GM18499 (cell line): ENCODE measurements at regions not wholly inside any gene's neighbourhood (a gene's known extent, or its start where the extent isn't known, plus 50 kb on each side); places are given as distances from the start of the nearest gene placed in this dataset.
"Not testable (repeated sequence)": the region's sequence is repeated elsewhere in the genome, so short reads cannot be mapped to it uniquely, and the experiment has no call there.

Source experiments
- ATAC-seq: cut with Tn5 transposase; IDR thresholded peaks from one replicate; pipeline ENCODE4 v1.9.1; 2021; ENCODE audit warnings: moderate number of reproducible peaks; ENCODE audit not compliant: insufficient read depth, unreplicated experiment

DNA sequence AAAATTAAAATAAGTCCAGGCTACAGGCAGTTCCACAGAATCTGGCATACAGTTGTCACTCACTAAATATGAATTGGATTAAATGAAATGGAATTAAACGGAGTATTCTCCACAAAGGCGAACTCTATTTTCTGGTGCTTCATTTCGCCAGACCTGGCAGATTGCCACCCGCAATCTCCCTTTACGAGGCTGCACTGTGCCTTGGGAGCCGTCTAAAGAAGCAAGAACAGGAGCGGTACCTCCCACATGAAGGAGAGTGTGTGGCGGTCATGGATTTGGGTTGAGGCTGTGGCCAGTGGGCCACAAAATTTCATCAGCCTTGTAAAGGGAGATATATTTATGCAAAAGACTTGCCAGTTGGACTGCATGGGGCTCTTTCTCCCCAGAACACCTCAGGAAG, 151.0 kb downstream of the OSR1 start:
- ATAC-seq = no peak

DNA sequence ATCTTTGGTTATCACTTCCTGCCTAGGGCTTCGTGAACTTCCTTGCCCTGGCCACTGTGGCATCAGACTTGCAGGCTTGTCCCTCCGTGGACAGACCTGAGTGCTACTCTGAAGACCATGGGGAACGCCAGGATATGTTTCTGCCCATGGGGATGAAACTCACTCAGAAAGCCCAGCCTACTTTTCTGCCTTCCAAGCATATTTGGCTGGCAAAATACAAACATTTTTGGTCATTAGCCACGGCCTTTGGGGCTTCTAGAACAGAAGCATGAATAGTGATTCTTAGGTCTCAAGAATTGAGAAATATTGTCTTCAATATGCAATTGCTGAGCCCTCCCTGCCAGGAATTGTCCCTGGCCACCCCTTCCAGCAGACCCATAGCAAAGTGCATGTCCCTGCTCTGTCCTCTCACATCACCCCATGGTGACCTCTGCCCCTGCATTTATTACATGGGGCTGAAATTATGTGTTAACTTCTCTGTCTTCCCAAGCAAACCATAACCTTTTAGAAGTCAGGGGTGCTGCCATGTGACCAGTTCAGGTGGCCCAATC, 152.4 kb downstream of the OSR1 start:
- ATAC-seq = no peak

DNA sequence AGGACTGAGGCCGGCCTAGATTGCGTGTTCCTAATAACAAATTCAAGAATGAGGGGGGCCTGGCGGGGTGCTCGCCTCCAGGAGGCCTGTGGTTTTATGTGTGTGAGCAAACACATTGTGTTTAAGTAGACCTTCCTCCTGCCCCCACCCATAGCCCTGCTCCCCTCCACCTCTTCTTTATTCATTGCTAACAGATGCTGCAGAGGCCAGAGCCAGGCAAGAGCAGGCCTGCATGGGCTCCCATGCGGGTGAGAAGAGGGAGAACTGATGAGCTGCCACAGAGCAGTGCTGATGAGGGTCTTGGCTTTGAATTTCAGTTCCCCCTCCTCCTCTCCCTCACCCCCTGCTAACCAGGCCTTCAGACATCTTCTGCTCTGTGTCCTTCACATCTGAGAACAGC, 154.6 kb downstream of the OSR1 start:
- ATAC-seq = no peak

DNA sequence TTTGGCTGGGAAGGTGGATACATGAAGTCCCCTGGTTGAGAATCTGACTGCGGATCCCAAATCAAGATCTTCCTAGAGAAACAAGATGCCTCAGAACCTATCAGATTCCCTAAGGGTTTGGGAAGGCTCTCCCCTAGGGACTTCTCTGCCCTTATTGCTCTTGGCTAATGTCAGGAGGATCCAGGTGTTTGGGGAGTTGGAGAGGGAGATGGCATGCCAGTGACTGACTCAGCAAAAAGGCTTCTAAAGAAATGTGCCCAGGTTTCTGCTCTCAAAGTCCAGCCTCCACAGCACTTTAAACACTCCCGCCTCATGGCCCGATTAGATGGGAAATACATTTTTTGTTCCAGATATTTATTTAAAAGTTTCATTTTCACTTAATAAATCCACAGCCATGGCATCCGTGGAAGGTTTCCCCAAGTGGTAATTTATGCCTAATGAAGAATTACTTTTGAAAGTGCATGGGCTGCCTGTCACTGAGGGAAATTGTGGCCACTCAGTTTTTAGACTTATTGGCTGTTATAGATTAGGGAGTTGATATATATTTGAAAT, 156.4 kb downstream of the OSR1 start:
- ATAC-seq = no peak

DNA sequence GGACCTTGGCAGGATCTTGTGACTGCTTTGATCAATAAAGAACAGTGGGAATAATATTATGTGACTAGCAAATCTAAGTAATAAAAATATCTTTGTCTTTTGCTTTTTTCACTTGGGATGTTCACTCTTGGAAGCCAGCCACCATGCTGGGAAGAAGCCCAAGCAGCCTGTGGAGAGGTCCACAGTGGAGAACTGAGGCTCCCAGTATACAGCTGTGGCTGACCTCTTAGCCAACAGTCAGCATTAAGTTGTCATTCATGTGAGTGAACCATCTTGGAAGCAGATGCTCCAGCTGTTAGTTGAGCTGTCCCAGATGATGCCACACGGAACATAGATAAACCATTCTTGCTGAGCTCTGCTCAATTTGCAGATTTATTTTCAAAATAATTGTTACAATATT, 160.0 kb downstream of the OSR1 start:
- ATAC-seq = no peak

DNA sequence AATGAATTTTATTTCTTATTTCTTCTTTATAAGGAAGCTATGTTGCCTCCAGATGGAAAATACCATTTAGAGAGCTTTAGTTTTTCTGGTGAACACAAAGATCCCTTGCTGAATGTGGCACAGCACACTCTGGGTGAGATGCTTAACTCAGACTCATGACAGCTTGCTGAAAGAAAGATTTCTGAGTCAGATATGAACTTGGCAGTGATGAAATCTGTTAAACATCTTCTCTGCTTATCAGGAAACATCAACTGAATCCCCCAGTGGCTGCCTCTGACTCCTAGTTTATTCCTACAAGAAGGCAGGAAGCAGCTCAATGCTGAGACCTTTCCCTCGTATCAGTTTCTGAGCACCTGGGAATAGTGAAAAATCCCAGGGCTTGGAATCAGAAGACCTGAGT, 162.8 kb downstream of the OSR1 start:
- ATAC-seq = no peak

DNA sequence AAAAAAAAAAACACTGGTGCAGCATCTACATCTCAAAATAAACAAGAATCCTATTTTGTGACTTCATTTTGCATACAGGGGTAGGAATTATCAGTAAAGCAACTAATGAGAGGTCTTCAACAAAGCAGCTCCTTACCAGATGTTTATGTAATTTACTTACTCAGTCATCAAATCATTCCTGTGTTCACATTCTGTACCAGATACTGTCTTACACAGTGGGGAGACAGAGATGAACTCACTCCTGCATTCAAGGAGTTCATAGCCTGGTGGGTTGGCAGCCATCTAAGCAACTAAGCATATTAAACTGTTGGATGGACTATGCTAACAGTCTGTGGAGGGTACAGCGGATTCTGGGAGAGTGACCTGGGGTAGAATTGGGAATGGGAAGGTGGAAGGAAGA, 169.0 kb downstream of the OSR1 start:
- no peak for ATAC-seq

DNA sequence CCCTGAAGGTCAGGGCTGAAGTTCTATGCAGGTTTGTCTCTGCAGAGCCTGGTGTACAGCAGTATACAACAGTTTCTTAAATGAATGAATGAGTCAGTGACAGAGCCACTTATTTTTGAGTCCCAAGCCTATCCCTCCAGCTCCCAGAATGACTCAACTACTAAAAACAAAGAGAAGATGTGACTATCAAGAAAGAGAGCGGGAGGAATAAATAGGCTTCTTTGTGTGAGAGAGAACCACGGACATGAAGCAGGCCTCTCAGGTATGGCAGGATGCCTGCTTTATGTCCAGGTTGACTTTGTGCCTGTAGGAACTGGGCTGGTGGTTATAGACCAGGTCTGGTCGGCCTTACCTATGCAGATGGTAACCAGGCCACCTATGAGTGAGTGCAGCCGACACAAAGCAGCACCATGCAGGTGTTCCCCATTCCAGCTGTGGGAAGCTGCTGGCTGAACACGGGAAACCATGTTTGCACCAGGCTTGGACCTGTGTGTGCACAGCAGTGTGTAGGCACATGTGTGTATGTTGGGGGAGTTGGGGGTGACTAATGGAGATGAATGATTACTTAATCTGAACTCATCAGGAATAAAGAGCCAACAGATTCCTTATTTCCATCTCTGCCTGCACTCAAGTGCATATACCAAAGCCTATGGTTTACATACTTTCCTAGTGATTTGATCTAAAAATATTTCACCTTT, 171.0 kb downstream of the OSR1 start:
- no peak for ATAC-seq

DNA sequence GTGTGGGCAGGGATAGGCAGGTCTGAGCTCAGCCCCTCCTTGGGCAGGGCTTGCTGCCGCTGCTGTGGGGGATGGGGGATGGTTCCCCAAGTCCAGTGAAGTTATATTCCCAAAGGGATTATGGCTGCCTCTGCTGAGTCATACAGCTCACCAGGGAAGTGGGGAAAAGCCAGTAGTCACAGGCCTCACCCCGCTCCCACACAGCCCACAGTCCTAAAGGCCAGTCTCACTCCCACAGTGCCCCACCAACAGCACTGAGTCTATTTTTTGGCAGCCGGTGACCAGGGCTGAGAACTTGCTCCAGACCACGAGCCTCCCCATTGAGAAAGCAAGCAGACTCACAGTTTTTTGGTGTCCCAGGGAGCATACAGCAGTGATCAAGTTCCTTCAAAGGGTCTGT, 173.3 kb downstream of the OSR1 start:
- ATAC-seq = no peak

DNA sequence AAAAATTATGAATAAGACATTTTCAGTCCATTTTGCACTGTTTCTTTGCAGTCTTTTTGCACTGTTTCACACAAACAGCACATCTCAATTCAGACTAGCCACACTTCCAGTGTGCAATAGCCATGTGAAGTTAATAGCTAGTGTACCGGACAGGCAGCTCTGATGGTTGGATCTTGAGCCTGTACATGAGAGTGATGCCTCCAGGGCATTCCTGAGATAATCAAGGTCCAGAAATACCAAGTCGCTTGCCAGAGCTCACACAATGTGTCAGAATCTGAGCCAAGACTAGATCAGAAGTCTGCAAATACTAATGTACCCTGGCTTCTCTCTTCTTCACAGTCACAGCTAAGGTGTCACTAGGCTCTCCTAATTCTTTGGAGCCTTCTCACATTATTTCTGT, 180.2 kb downstream of the OSR1 start:
- ATAC-seq = no peak

DNA sequence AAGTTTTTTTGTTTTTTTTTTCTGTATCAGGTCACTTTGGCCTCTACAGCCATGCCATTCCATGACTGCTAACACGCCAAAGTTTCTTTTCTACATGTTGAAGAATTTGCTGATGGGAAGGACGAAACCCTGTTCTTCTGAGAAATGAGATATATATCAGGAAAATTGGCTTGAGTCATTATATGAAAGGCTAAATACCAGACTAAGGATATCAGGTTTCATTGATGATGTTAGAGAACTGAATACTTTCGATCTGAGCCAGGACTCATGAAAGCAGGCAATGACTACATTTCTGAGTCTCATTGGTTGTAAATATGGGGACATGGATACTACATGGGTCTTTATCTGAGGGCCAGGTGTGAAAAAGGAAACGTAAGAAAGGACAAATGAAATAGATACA, 181.4 kb downstream of the OSR1 start:
- ATAC-seq = no peak

DNA sequence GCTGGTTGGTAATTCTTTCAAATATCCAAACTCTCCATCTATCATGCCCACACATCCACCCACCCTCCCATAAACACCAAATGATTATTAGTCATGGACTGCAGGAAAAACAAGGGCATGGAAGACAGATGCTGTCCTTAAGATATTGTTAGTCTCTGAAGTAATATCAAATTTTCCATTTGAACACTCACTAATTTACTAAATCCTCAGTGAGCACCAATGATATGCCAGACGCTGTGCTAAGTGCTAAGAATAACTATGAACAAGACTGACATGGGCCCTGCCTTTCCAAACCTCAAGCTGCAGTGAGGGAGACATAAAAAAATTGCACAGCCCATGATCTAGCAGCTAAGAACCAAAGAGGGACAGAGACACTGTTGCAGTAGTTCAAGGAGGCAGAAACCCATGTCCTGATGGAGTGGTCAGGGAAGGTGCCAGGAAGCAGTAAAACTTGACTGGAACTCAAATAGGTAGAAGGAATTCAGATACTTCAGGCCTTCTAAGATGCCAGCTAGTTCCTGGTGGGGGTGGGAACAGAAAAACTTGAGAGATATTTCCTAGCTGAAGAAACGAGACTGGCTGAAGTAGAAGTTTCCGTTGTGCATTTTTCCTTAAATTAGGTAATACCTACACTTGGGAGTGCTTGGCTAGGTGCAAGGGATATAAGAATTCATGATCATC, 182.1 kb downstream of the OSR1 start:
- ATAC-seq = no peak

DNA sequence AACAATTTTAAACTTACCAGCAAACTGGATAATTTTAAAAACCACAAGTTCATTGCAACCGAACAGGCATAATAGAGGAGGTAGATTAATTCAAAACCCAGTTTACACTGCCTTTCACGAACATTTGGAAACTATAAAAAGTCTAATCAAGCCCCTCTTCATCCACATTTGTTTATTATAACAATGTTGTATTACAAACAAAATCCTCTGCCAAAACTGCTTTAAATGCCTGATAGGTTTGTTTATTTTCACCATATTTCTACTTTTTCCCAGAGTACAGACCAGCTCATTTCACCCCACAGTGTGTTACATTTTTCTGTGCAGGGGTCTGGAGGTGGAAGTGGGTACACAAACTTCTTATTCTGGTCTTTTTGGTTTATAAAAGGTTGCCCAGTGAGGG, 184.2 kb downstream of the OSR1 start:
- ATAC-seq = no peak

DNA sequence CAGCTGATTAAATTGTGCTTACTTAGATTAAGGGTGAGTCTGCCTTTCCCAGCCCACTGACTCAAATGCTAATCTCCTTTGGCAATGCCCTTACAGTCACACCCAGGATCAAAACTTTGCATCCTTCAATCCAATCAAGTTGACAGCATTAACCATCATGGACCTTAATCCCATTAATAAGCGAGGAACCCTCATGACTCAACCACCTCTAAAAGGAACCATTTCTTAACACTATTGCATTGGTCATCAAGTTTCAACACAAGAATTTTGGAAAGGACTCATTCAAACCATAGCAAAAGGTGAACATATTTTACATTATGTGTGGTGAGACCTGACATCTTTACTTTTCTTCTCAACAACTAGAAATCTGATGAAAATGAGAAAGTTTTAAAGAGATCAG, 187.0 kb downstream of the OSR1 start:
- no peak for ATAC-seq

DNA sequence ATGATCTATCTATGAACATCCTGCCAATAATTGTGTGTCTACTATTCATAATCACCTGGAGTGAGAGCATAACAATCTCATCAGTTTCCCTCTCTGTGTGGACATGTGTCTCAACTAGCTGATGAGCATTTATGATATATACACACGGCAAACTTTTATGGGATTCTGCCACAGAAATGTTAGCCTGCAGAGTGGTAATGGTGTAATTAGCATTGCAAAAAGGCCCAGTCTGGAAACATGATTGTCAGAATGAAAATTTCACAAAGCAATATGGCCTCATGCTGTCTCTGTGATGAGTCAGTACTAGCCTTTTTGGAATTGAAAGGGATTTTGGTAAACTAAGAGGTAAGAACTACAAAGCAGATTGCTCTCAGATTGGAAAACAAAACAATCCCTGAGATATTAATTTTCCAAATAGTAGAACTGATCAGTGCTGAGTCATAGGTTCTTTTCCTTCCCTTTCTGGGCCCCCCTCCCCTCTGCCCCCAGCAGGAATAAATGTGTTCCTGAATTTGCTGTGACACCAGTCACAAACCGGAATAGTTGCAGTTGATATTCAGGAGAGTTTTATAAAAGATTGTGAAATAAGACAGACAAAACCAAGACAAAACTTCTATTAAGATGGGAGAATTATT, 189.2 kb downstream of the OSR1 start:
- ATAC-seq = no peak

DNA sequence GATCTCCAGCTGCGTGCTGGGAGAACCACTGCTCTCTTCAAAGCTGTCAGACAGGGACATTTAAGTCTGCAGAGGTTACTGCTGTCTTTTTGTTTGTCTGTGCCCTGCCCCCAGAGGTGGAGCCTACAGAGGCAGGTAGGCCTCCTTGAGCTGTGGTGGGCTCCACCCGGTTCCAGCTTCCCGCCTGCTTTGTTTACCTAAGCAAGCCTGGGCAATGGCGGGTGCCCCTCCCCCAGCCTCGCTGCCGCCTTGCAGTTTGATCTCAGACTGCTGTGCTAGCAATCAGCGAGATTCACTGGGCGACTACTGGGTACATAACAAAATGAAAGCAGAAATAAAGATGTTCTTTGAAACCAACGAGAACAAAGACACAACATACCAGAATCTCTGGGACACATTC, 194.3 kb downstream of the OSR1 start:
- not testable (repeated sequence) for ATAC-seq

DNA sequence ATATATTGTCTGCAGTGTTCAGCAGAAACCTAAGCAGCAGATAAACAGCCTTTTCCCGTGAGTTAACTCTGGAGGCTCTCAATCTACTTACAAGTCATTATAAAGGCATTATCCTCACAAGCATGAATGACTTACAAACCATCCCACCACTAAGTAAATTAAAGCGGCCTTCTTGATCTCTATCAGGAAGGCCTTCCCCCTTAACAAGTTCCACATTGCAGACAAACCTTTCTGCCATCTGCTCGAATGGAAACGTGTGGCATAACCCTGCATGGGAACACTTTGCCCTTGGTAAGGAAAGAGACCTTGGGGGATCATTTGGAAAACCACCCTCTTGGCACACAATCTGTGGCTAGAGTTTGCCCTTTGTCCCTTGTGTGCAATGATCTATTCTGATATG, 199.5 kb downstream of the OSR1 start:
- ATAC-seq = no peak

DNA sequence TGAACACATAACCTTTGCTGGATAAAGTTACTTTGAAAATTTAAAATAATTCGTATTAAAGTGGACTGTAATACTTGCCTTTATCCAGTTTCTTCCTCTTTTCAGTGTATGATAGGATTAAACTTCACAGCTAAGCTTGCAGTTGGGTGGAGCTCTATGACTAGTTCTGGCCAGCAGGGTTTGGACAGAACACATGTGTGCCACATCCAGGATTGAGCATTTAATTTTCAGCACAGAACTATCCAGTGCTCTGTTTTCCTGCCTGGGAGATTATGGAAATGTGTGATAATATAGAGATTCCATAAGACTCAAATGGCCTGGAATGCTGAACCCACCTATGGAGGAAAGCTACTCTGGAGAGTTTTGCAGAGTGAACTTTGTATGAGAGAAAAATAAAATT, 200.2 kb downstream of the OSR1 start:
- ATAC-seq = no peak

DNA sequence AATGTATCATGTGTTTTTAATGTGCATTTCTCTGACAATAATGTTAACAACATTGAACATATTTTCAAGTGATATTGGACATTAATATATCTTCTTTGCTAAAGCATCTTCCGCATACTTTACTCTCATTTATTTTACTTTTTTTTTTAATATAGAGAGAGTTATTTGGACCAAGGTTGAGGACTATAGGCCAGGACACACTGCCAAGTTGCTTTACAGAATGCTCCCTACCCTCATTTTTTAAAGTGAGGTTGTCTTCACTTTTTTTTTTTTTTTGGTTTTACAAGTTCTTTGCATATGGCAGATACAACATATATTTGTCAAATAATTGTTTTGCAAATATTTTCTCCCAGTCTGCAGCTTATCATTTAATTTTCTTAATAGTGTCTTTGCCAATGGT, 201.8 kb downstream of the OSR1 start:
- no peak for ATAC-seq

DNA sequence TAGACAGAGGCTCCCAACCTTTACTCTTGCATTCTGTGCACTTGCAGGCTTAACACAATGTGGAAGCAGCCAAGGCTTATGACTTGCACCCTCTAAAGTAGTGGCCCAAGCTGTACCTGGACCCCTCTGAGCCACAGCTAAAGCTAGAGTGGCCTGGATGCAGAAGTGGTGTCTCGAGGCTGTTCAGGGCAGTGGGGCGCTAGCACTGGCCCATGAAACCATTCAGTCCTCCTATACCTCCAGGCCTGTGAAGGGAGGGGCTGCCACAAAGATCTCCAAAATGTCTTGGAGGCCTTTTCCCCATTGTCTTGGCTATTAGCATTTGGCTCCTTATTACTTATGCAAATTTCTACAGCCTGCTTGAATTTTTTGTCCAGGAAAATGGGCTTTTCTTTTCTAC, 207.7 kb downstream of the OSR1 start:
- ATAC-seq = no peak

DNA sequence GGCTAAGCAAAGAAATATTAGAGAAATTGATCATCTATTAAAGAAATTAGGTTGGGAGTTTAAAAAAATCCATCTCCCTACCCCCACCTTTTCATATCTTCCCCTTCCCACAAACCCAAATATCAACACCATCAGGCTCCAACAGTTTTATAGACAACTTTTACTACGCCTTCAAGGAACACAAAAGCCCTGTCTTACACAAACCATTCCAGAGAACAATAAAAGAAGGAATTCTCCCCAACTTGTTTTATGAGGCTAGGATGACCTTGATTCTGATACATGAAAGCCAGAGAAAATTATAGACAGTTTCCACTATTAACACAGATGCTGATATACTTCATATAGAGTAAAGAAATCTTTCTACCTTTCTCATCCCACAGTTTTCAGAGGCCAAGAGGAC, 211.6 kb downstream of the OSR1 start:
- no peak for ATAC-seq
